Kidney (tissue), 13 donors: ENCODE measurements at regions not wholly inside any gene's neighbourhood (a gene's known extent, or its start where the extent isn't known, plus 50 kb on each side); places are given as distances from the start of the nearest gene placed in this dataset.

Experiments
- DNase-seq, 5 donors: peaks; one replicate each; pipeline ENCODE4 v3.0.0-alpha.2; 2013 to 2020
- FAIRE-seq: peaks from 2 replicates; lab custom pipeline; 2012; peaks lifted over from hg19 to GRCh38; lab: Jason Lieb, UNC
- H3K27ac ChIP-seq, 2 donors: one replicate each; pipeline ENCODE4 v1.7.0; 2013; ENCODE audit warnings: low read depth in 2 of 2, low read length in 2 of 2, inconsistent platforms in 1 of 2
- H3K27me3 ChIP-seq: one replicate; pipeline ENCODE4 v1.7.1; 2013; ENCODE audit warnings: low read length, inconsistent platforms; ENCODE audit not compliant: control insufficient read depth, insufficient read depth
- H3K36me3 ChIP-seq, 3 donors: one replicate each; pipeline versions ENCODE4 v1.7.0 to v1.7.1; 2013; ENCODE audit warnings: low read length in 3 of 3, control low read depth in 1 of 3, inconsistent platforms in 1 of 3; ENCODE audit not compliant: insufficient read depth in 3 of 3, control insufficient read depth in 2 of 3
- H3K4me1 ChIP-seq, 3 donors: one replicate each; pipeline versions ENCODE4 v1.7.0 to v1.7.1; 2013; ENCODE audit warnings: low read length in 3 of 3, inconsistent platforms in 1 of 3, low read depth in 1 of 3; ENCODE audit not compliant: control insufficient read depth in 2 of 3, insufficient read depth in 2 of 3
- H3K4me3 ChIP-seq, 3 donors: one replicate each; pipeline versions ENCODE4 v1.7.0 to v1.8.1; 2013; ENCODE audit warnings: low read length in 3 of 3, control low read depth in 1 of 3, inconsistent platforms in 1 of 3
- H3K9ac ChIP-seq, 3 donors: one replicate each; pipeline versions ENCODE4 v1.7.0 to v1.7.1; 2013; ENCODE audit warnings: low read length in 3 of 3, control low read depth in 1 of 3, inconsistent platforms in 1 of 3
- H3K9me3 ChIP-seq, 3 donors: one replicate each; pipeline versions ENCODE4 v1.7.0 to v1.7.1; 2013; ENCODE audit warnings: low read length in 3 of 3, control low read depth in 1 of 3, inconsistent platforms in 1 of 3; ENCODE audit not compliant: control insufficient read depth in 2 of 3, insufficient read depth in 1 of 3
- intact Hi-C: fragments of 100-400 bp; cut with DNase I; formaldehyde crosslinking; loops from one replicate; pipeline ENCODE4 v1.11.1; 2022
- TF ChIP-seq, protein P1 (sequence below): IDR thresholded peaks from 3 replicates; pipeline ENCODE4 v1.5.1; 2012; ENCODE audit warnings: mild to moderate bottlenecking, moderate library complexity, borderline replicate concordance; ENCODE audit not compliant: insufficient read depth; ENCODE audit errors: extremely low read depth
- donor health status: control.
- donor health status: control.
- donor health status: control.
- donor health status: control.
- donor health status: control.
- donor health status: DM: yes; HTN: yes; CAD: no.
- donor health status: Normal renal cell carcinoma (clear cell type).

DNA sequence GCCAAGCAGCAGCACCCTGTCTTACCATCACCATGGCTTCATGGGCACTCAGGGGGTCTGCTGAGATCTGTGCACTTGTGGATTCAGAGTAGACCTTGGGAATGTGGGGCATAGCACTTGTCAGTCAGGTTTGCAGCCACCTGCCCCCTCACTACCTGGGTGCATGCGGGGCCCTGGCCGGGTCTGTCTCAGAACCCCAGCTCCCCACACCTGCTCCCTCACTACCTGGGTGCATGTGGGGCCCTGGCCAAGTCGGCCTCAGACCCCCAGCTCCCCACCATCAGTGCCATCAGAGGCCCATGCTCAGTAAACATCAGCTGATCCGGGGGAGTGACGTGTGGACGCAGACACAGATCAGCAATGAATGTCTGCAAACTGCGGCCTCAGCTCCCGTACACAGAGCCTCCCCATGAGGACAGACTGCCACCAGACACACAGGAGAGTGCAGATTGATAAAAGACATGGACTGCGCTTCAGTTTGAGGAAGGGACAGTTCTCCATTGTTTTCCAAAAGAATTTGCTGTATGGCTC is 205.1 kb downstream of the GLI2 start:
- no peak overlapping the region for H3K4me3 ChIP-seq
- H3K9ac ChIP-seq = no peak overlapping the region
- no peaks in the 10 kb centered on the region for H3K36me3 ChIP-seq
- H3K27me3 ChIP-seq = no peaks in the 10 kb centered on the region
- H3K9me3 ChIP-seq = no peaks in the 10 kb centered on the region
- TF ChIP-seq, protein P1, sequence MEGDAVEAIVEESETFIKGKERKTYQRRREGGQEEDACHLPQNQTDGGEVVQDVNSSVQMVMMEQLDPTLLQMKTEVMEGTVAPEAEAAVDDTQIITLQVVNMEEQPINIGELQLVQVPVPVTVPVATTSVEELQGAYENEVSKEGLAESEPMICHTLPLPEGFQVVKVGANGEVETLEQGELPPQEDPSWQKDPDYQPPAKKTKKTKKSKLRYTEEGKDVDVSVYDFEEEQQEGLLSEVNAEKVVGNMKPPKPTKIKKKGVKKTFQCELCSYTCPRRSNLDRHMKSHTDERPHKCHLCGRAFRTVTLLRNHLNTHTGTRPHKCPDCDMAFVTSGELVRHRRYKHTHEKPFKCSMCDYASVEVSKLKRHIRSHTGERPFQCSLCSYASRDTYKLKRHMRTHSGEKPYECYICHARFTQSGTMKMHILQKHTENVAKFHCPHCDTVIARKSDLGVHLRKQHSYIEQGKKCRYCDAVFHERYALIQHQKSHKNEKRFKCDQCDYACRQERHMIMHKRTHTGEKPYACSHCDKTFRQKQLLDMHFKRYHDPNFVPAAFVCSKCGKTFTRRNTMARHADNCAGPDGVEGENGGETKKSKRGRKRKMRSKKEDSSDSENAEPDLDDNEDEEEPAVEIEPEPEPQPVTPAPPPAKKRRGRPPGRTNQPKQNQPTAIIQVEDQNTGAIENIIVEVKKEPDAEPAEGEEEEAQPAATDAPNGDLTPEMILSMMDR = no peak
- intact Hi-C loops = no loop called here
- peaks cover 0 to 5% (median 0%) of the 10 kb centered on the region in 3 donors for H3K4me1 ChIP-seq
- FAIRE-seq (no peak), DNase-seq (peak in 2 of 5 donors; percentile 54 to 62)
- H3K27ac ChIP-seq = no peak overlapping the region

DNA sequence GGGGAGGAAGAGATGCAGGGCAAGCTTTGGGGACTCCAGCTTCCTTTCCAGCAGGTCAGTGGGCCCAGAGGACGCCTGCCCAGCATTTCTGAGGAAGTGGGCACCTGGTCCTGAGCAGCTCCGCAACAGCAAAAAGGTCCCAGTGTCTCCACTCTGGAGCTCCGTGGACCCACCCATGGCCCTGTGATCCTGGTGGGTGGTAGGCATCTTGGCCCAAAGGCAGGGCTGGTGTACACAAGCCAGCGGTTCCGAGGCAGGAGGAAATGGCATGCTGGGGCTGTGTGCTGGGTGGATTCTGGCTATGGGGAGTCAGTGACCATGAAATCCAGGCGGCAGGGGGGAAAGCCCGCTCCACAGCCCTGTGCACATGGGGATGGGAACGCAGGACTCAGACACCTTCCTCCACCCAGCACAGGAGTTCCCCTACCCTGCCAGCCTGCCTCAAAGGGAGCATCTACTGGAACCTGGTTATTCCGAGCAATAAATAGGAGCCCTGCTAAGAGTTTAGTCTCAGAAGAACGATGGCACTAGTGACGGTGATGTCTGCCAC is 206.0 kb downstream of the GLI2 start:
- TF ChIP-seq, protein P1 = no peak
- Histone ChIP-seq H3K4me3 (no peak overlapping the region), H3K9ac (no peak overlapping the region), H3K4me1 (peaks cover 0 to 3% (median 0%) of the 10 kb centered on the region in 3 donors), H3K27ac (no peak overlapping the region), H3K9me3 (no peaks in the 10 kb centered on the region), H3K36me3 (no peaks in the 10 kb centered on the region), H3K27me3 (no peaks in the 10 kb centered on the region)
- FAIRE-seq (no peak), DNase-seq (no peak)
- intact Hi-C loops = no loop called here

DNA sequence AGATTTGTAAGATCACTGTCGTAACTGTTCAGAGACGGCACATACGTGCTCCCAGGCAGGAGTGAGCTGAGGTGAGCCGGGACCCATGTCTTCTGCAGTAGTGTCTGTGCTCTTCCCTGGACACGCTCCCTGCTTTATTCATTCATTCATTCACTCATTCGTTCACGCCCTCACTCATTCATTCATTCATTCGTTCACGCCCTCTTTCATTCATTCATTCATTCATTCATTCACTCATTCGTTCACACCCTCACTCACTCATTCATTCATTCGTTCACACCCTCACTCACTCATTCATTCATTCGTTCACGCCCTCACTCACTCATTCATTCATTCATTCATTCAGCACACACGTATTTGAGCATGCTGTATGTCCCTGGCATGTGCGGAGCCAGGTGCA is 207.0 kb downstream of the GLI2 start:
- Histone ChIP-seq H3K27me3 (no peaks in the 10 kb centered on the region), H3K4me3 (no peak overlapping the region), H3K27ac (no peak overlapping the region), H3K36me3 (no peaks in the 10 kb centered on the region), H3K9ac (no peak overlapping the region), H3K4me1 (peaks cover 0 to 3% (median 0%) of the 10 kb centered on the region in 3 donors), H3K9me3 (no peaks in the 10 kb centered on the region)
- FAIRE-seq = no peak
- TF ChIP-seq, protein P1 = no peak
- DNase-seq = no peak
- intact Hi-C loops = no loop called here
